ENCODE measurements at regions not wholly inside any gene's neighbourhood (a gene's known extent, or its start where the extent isn't known, plus 50 kb on each side); places are given as distances from the start of the nearest gene placed in this dataset.

- TF ChIP-seq RAD21 (IDR thresholded peaks at IDR 0.05 in 1 of 2, conservative IDR thresholded peaks at IDR 0.05 in 1 of 2; ENCODE audit: low read depth in 2 of 2, low read length in 2 of 2) (no peak), POLR2AphosphoS5 (IDR thresholded peaks at IDR 0.05; ENCODE audit: low read depth, low read length) (no peak)
These were observed 489.0 kb downstream of the FAM133A start (continued) for GRCh38 chrX:94162971-94163370.

Measured in H1 (cell line).